NCI-H526 (cell line): ENCODE measurements at regions not wholly inside any gene's neighbourhood (a gene's known extent, or its start where the extent isn't known, plus 50 kb on each side); places are given as distances from the start of the nearest gene placed in this dataset.

Source experiments
- DNase-seq, 2 experiments: peaks; one replicate each; lab custom pipeline; 2025; lab: John Stamatoyannopoulos, UW

- DNase-seq: no peak
Observed at GRCh38 chr16:7183768-7184167, 148.9 kb upstream of the RBFOX1 start.

- no peak for DNase-seq
Observed at GRCh38 chr16:7182510-7183109, 150.0 kb upstream of the RBFOX1 start.

DNA sequence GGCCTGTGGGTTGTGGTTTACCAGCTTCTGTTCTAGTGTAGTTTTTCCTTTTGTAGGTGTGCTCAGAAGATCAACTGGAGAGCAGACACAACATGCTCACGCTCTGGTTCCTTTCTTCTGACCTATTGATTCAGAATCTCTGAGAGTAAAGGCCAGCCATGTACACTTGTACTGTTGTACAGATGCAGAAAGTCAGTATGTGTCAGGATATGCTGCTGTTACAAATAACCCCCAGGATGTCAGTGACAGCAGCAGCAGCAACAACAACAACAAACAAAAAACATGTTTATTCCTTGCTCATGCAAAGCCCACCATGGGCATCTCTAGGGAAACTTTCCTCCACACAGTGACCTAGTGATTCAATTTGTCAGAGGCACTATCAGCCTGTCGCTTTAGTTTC, 154.8 kb upstream of the RBFOX1 start:
- DNase-seq: no peak

GRCh38 chr16:7171151-7171550, 161.5 kb upstream of the RBFOX1 start:
- no peak for DNase-seq

GRCh38 chr16:7167626-7168025, 165.0 kb upstream of the RBFOX1 start:
- no peak for DNase-seq

DNA sequence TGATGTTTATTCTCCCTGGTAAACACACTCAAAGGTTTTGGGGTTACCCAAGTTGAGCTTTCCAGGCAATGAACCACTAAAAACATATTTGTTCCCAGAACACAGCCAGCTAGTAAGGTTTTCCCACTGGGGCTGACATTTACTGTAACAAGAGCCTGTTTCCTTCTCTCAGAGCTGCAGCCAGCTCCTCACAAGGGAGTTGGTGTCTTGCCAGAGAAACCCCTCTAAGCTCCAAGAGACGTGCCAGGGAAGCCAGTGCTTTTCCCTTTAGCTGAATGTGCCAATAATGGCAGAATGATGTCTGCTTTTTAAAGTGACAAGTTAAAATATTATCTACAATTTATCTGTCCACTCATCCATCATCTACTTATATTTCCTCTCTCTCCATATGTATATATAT, 170.8 kb upstream of the RBFOX1 start:
- DNase-seq: no peak

DNA sequence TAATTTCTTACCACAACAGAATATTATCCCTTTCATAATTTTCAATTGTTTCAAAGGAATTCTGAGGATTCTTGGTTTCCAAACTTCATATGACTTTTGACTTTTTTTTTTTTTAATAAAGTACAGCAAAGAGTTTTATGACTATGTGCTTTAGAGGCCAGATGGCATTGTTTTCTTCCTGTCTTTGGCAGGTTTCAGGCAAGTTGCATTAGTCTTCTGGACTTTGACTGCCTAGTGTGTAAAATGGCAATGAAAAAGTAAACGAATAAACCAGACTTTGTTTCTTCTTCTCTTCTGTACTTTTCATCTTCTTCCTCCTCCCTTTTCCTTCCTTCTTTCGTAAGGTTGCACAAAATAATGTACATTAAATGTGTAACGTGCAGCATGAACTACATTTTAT, 172.6 kb upstream of the RBFOX1 start:
- DNase-seq: no peak

DNA sequence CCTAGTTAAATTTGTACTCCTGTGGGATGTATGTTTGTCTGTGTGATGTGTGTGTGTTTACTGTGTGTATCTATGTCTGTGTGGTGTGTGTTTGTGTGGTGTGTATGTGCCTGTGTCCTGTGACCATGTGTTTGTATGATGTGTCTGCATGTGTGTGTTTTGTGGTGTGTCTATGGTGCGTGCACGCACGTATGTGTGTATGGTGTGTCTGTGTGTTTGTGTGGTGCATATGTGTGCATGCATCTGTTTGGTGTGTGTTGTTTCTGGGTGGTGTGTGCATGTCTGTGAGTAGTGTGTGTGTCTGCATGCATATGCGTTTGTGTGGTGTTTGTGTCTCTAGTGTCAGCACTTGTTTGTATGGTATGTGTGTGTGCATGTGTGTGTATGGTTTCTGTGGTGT, 174.2 kb upstream of the RBFOX1 start:
- no peak for DNase-seq

- no peak for DNase-seq
Observed at GRCh38 chr16:7150230-7150629, 182.4 kb upstream of the RBFOX1 start.

DNA sequence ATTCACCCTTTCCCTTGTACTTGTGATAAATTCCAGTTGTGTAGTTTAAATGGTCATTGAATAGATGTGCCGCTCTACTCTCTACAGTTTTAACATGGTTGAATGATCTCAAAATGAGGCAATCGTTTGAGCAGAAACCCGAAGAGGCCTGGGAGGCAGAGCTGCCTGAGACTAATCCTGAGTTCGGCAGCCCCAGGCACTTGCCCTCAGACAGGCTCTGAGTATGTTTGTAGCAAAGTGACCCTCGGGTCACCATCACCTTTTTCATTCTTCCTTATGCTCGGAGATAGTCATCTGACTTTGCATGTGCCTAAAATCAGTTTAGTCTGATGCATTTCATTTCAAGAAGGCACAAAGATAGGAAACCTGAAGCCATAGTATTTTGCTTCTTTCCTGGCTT, 184.0 kb upstream of the RBFOX1 start:
- no peak for DNase-seq

DNA sequence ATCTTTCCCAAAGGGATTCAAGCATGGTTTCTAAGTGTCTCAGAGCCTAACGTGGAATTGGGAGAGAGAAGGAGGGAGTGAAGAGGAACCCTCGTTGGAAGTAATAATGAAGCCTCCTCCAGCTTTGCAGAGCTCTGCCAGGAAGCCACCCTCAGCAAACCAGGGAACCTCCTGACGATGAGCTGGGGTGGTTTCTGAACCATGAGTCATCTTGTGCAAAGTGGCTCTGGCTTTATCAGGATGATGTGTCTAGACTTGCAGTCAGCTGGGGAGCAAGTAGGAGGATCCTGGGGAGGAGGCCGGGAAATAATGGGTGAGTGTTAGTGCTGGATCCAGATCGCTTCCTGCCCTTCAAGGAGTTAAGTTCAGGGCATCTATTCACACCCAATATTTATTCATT, 191.7 kb upstream of the RBFOX1 start:
- DNase-seq: no peak

DNA sequence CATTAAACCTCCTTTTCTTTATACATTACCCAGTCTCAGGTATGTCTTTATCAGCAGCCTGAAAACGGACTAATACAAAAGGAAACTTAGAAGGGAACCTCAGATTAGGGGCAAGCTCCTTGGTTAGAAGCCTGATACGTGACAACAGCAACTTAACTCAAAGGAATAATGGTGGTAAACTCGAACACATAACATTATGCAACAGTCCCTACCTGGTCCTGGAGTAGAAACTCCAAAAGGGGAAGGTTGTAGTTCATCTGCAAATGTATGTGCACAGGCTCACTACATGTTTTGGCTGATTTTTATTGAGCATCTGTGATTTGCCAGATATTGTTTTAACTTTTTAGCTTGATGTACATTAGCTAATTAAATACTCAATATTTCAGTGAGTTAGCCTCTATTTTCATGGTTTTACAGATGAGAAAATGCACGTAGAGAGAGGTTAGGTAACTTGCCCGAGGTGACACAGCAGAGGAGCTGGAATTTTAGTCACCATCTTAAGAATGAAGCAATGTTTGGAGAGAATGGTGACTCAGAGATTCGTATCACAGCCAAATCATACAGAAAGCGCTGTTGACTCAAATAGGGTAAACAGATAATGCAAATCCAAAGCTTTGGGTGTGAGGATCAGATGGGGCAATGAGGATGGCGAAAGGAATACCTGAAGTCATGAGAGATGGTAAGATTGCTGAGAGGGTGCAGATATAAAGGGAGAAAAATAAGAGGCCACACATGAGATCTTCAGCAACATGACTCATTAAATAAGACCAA, 194.9 kb upstream of the RBFOX1 start:
- DNase-seq: no peak

DNA sequence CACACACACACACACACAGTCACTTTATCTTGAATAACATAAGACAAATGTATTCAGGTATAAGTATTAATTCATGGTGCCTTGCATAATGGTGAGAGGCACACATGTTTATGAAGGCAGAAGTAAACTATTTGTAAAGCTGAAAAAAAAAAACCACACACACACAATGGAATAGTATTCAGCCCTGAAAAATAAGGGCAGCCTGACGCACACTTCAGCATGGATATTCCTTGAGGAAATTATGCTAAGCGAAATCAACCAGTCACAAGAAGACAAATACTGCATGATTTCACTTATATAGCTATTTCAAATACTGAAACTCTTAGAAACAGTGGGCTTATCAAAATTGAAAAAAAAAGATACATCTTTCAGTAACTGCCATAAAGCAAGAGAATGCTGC, 200.2 kb upstream of the RBFOX1 start:
- DNase-seq: no peak

DNA sequence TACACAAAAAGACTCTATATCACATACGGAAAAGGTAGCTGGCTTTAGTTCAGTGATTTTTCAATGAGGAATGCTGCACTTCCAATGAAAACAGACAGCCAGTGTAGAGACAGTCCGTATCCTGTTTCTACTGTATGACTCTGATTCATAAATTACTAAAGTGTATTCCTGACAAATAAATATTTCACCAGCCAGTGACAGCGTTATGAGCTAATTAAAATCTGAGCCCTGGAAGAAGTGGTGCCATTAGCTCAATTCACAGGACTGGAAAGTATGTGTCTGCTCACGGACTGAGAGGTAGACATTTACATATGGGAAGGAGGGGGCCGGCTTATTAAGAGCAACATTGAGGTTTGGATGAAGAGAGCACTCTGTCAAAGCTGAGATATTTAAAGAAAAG, 207.9 kb upstream of the RBFOX1 start:
- no peak for DNase-seq

DNA sequence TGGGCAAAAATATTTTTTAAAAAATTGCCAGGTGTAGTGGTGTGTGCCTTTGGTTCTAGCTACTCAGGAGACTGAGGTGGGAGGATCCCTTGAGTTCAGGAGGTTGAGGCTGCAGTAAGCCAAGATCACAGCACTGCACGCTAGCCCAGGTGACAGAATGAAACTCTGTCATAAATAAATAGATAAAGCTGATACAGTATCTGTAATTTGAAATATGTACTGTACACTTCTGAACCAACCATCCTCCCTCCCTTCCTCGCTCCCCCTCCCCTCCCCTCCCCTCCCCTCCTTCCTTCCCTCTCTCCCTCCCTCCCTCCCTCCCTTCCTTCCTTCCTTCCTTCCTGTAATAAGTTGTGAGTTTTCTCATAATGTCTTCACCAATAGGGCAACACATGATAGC, 208.4 kb upstream of the RBFOX1 start:
- DNase-seq: no peak

DNA sequence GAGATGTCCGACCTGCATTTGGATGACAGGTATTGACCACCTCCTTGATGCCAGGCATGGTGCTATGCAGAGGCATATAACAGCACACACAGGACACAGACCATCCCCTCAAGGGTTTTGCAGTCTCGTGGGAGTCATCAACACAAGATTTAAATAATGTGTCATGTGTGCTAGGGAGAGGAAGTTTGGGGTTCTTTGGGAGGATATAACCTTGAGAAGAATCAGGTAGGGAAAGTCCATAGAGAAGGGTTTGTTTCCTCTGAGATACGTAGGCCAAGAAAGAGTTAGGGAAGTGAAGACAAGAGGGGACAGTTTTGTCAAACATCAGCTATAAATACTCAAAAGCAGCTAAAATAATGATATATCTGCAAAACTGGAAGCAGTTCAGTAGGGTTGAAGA, 215.9 kb upstream of the RBFOX1 start:
- DNase-seq: peak in 1 of 2 experiments; percentile 20

DNA sequence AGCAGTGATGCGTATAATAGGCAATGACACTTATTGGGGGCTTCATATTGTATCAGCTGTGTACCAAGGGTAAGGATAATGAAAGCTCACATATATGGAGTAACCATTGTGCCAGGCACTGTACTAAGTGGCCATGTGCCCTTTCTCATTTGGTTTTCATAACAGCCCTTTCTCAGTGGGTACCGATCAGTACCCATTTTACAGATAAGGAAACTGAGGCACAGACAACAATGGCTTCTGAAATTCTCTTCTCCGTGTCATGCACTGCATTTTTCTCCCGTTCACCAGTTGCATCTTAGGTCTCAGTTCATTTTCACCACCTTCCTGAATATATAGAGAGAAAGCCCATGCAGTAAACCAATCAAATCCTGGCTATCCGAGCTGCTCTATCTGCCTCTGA, 216.7 kb upstream of the RBFOX1 start:
- no peak for DNase-seq

DNA sequence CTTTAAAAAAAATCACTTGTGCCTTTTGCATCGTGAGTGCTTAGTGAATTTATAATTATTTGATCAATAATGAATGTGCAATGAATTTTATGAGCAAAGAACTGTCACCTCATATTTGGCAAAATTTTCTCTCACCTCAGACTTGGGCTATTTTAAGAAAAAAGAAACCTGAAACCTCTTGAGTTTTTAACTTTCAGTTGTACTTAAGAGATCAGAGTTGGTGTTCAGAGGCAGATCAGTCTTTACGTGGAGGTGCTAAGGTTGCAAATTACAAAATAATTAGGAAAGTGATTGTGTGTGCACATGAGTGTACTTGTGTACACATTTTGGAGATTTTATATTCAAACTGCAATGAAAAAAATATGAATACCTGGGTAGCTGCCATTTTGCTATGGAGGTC, 218.7 kb upstream of the RBFOX1 start:
- no peak for DNase-seq

DNA sequence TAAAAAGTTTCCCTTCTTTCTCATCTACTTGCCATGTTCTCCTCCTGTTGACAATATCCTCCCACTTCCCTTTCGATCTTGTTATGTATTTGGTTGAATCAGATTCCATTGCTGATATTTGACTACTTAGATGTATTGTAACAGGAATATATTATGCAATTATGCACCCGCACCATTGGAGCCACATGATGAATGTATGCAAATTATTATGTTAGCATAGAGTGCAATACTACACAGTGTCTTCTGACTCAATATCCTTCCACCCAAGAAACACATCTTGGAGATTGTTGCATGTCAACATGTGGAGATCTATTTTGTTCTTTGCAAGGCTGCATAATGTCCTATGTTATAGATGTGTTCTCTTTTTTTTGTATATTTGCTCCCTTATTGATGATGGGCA, 219.2 kb upstream of the RBFOX1 start:
- peak; percentile 44 to 67 for DNase-seq

DNA sequence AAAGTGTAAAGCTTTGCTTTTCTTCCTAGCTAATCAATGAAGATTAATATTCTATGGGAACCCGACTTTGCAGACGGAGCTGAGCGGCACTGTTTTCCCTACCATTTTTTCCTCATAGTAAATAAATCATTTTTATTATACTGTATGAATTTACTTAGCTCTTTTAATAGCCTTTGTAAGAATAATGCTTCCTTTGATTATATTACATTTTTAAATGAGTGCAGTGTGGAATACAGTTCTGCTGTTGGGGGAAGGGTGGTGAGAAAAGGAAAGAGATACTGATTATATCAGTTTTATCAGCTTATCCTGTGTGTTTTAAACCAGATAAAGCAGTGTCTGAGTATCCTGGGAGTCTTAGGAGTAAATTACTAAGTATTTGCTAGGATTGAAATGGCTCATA, 221.4 kb upstream of the RBFOX1 start:
- DNase-seq: peak; percentile 28 to 35

DNA sequence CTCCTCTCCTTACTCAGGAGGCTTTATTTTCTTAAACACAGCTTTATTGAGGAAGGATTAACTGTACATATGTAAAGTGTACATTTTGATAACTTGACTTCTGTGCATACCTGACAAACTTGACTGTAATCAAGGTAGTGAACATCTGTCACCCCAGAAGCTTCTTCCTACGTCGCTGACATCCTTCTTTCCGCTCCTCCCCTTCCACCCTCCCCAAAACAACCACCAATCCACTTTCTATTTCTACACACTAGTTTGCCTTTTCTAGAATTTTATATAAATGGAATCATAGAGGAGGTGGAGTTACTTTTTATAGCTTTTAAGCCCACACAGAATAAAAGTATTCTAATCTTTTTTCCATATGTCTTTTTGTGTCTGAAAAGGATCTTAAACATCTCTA, 225.2 kb upstream of the RBFOX1 start:
- no peak for DNase-seq

- DNase-seq: no peak
Observed at GRCh38 chr16:7103056-7103455, 229.6 kb upstream of the RBFOX1 start.

GRCh38 chr16:7101054-7101453, 231.6 kb upstream of the RBFOX1 start:
- no peak for DNase-seq

DNA sequence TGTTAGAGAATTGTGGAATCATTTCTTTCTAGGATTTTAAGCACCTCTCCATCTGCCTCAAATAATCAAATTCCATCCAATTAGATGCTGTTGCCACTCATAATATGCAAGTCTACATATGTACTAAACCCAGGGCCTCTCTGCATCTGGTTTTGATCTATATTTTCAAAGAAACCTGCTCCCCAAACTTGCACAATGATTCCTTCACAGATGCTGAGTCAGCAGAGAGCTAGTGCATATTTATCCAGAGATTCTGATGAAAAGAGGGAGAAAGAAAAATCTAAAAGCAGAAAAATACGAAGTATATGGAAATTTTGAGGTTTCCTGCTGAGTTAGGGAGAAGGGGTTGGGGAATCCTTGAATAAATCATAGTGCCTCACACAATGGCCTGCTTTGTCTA, 235.1 kb upstream of the RBFOX1 start:
- DNase-seq: peak; percentile 59 to 71
